ENCODE measurements at regions not wholly inside any gene's neighbourhood (a gene's known extent, or its start where the extent isn't known, plus 50 kb on each side); places are given as distances from the start of the nearest gene placed in this dataset.
"Not testable (repeated sequence)": the region's sequence is repeated elsewhere in the genome, so short reads cannot be mapped to it uniquely, and the experiment has no call there.

- not testable (repeated sequence) for TF ChIP-seq CTCF (optimal IDR thresholded peaks at IDR 0.05 in 1 of 3, IDR thresholded peaks at IDR 0.05 in 1 of 3, conservative IDR thresholded peaks at IDR 0.05 in 1 of 3; ENCODE audit: extremely low read depth in 1 of 3, insufficient read depth in 2 of 3, low read length in 3 of 3); EZH2 (IDR thresholded peaks at IDR 0.05; ENCODE audit: low read length)
Observed at GRCh38 chr4:83194588-83194987, 80.1 kb upstream of the PLAC8 start.

Measured in keratinocyte (primary cell).